ENCODE measurements at regions not wholly inside any gene's neighbourhood (a gene's known extent, or its start where the extent isn't known, plus 50 kb on each side); places are given as distances from the start of the nearest gene placed in this dataset.

DNA sequence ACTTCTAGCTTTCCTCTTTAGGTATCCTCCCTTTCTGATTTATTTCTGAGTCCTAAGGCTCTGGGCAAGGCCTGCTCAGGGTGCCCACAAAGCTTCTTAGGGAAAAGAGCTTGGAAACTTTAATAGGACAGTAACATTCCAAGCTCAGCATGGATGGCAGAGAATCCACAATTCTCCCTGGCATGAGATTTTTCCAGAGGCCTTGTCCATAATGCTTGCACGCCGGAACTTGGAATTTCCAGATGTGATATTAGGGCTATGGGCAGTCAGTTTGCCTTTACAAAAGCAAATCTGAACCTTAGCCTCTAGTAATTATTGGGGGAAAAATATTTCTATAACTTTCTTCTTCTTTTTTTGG is 139.0 kb upstream of the RBMS3 start:
- H3K36me3 Mint-ChIP-seq: no peaks in the 10 kb centered on the region
- Histone ChIP-seq H3K4me1 (ENCODE audit: control insufficient read depth, insufficient read depth, low read length) (no peaks in the 10 kb centered on the region), H3K27me3 (ENCODE audit: control insufficient read depth, insufficient read depth, low read length) (no peaks in the 10 kb centered on the region), H3K4me3 (ENCODE audit: low read length) (no peak overlapping the region), H3K27ac (ENCODE audit: low read length) (no peak overlapping the region), H3K9me3 (ENCODE audit: control insufficient read depth, insufficient read depth, low read length) (no peaks in the 10 kb centered on the region), H3K36me3 (ENCODE audit: control insufficient read depth, insufficient read depth, low read length) (no peaks in the 10 kb centered on the region)
- WGBS (ENCODE audit: insufficient coverage): 90% methylated on average over 2 of the region's 2 CpGs
- ATAC-seq (no peak), DNase-seq (no peak)
- H3K27ac Mint-ChIP-seq: no peak overlapping the region
- TF ChIP-seq CTCF (IDR thresholded peaks at IDR 0.05): no peak
- intact Hi-C loops (cut with micrococcal nuclease): no loop called here
- H3K27me3 Mint-ChIP-seq (ENCODE audit: low read depth in 2 of 2): no peaks in the 10 kb centered on the region
- no peaks in the 10 kb centered on the region for H3K4me1 Mint-ChIP-seq
- peaks cover 0 to 4% of the 10 kb centered on the region in 2 donors for H3K9me3 Mint-ChIP-seq
- H3K4me3 Mint-ChIP-seq: no peak overlapping the region

DNA sequence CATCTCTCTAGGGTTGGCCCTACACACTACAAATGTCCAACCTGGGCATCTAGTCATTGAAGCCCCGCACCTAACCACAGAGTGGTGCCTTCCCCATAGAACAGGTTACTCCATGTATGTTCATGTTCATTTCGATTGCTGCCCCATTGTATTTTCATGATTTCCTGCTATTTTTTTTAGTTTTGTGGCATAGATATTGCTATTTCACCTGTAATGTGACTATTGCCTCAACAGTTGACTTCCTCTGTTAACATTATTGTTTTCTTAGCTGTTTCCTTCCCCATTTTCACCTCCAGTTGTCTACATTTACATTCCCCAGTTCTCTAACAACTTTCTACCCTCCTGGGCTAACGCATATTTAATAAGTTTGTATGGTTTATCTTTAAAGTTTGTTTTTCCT is 137.7 kb upstream of the RBMS3 start:
- H3K9me3 Mint-ChIP-seq: peaks cover 0 to 3% of the 10 kb centered on the region in 2 donors

GRCh38 chr3:29144361-29144760 is 136.5 kb upstream of the RBMS3 start:
- no peaks in the 10 kb centered on the region for H3K27me3 Mint-ChIP-seq (ENCODE audit: low read depth in 2 of 2)
- intact Hi-C loops (cut with micrococcal nuclease): no loop called here
- Histone ChIP-seq H3K4me3 (ENCODE audit: low read length) (no peak overlapping the region), H3K36me3 (ENCODE audit: control insufficient read depth, insufficient read depth, low read length) (no peaks in the 10 kb centered on the region), H3K27me3 (ENCODE audit: control insufficient read depth, insufficient read depth, low read length) (no peaks in the 10 kb centered on the region), H3K9me3 (ENCODE audit: control insufficient read depth, insufficient read depth, low read length) (no peaks in the 10 kb centered on the region), H3K4me1 (ENCODE audit: control insufficient read depth, insufficient read depth, low read length) (no peaks in the 10 kb centered on the region), H3K27ac (ENCODE audit: low read length) (no peak overlapping the region)
- peaks cover 0 to 2% of the 10 kb centered on the region in 2 donors for H3K9me3 Mint-ChIP-seq
- DNase-seq: no peak
- H3K27ac Mint-ChIP-seq: no peak overlapping the region
- WGBS (ENCODE audit: insufficient coverage): 17% methylated on average over 1 of the region's 3 CpGs
- no peaks in the 10 kb centered on the region for H3K4me1 Mint-ChIP-seq
- no peak for TF ChIP-seq CTCF (IDR thresholded peaks at IDR 0.05)
- no peak overlapping the region for H3K4me3 Mint-ChIP-seq
- H3K36me3 Mint-ChIP-seq: no peaks in the 10 kb centered on the region
- no peak for ATAC-seq

More for the DNA sequence above, 137.7 kb upstream of the RBMS3 start:
- no peak for TF ChIP-seq CTCF (IDR thresholded peaks at IDR 0.05)
- Histone ChIP-seq H3K4me1 (ENCODE audit: control insufficient read depth, insufficient read depth, low read length) (no peaks in the 10 kb centered on the region), H3K4me3 (ENCODE audit: low read length) (no peak overlapping the region), H3K9me3 (ENCODE audit: control insufficient read depth, insufficient read depth, low read length) (no peaks in the 10 kb centered on the region), H3K27ac (ENCODE audit: low read length) (no peak overlapping the region), H3K27me3 (ENCODE audit: control insufficient read depth, insufficient read depth, low read length) (no peaks in the 10 kb centered on the region), H3K36me3 (ENCODE audit: control insufficient read depth, insufficient read depth, low read length) (no peaks in the 10 kb centered on the region)
- DNase-seq: no peak
- no peaks in the 10 kb centered on the region for H3K36me3 Mint-ChIP-seq
- intact Hi-C loops (cut with micrococcal nuclease): no loop called here
- no peak overlapping the region for H3K27ac Mint-ChIP-seq
- H3K4me3 Mint-ChIP-seq: no peak overlapping the region
- H3K27me3 Mint-ChIP-seq (ENCODE audit: low read depth in 2 of 2): no peaks in the 10 kb centered on the region
- ATAC-seq: no peak
- 55% methylated on average over 2 of the region's 3 CpGs for WGBS (ENCODE audit: insufficient coverage)
- H3K4me1 Mint-ChIP-seq: no peaks in the 10 kb centered on the region

DNA sequence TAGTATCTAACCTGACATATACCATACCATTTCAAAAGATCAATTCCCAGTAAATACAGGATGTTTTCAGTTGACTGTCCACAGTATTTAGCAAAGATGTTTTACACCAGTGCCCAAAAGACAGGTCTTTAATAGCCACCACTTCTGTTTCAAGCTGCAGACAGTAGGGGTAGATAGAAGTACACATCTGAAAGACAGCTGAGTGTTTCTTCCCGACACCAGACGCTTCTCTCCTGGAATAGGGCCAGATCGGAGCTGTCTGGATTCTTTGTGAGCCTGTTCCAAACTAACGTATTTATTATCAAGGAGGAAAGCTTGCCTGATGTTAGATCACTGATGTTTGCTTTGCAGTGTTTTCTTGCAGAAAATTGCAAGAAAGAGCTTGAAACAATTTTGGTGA is 136.1 kb upstream of the RBMS3 start:
- WGBS (ENCODE audit: insufficient coverage): 89% methylated on average over 4 of the region's 4 CpGs
- Histone ChIP-seq H3K27ac (ENCODE audit: low read length) (no peak overlapping the region), H3K4me3 (ENCODE audit: low read length) (no peak overlapping the region), H3K4me1 (ENCODE audit: control insufficient read depth, insufficient read depth, low read length) (no peaks in the 10 kb centered on the region), H3K27me3 (ENCODE audit: control insufficient read depth, insufficient read depth, low read length) (no peaks in the 10 kb centered on the region), H3K9me3 (ENCODE audit: control insufficient read depth, insufficient read depth, low read length) (no peaks in the 10 kb centered on the region), H3K36me3 (ENCODE audit: control insufficient read depth, insufficient read depth, low read length) (no peaks in the 10 kb centered on the region)
- intact Hi-C loops (cut with micrococcal nuclease): no loop called here
- Mint-ChIP-seq H3K36me3 (no peaks in the 10 kb centered on the region), H3K27ac (no peak overlapping the region), H3K4me1 (no peaks in the 10 kb centered on the region), H3K27me3 (ENCODE audit: low read depth in 2 of 2) (no peaks in the 10 kb centered on the region), H3K9me3 (peaks cover 0 to 2% of the 10 kb centered on the region in 2 donors), H3K4me3 (no peak overlapping the region)
- TF ChIP-seq CTCF (IDR thresholded peaks at IDR 0.05): no peak
- ATAC-seq (no peak), DNase-seq (no peak)
